OCI-LY7 (cell line): ENCODE measurements at regions not wholly inside any gene's neighbourhood (a gene's known extent, or its start where the extent isn't known, plus 50 kb on each side); places are given as distances from the start of the nearest gene placed in this dataset.

ENCODE experiments used
- BruUV-seq: library from RNA; stranded (reverse); fragments of 400-500 nt; replicated peaks from 2 replicates; lab custom pipeline; 2021; lab: Mats Ljungman, UMichigan
- CTCF ChIA-PET: fragments of 300-600 bp; sonication (Branson Sonifier 250); formaldehyde crosslinking; loops from one replicate; lab custom pipeline; 2022; ENCODE audit warnings: antibody characterized with exemption; ENCODE audit not compliant: unreplicated experiment; lab: Charles Lee
- POLR2A ChIA-PET: fragments of 300-600 bp; sonication (Branson Sonifier 250); formaldehyde crosslinking; loops from one replicate; lab custom pipeline; 2022; ENCODE audit warnings: antibody characterized with exemption; lab: Charles Lee
- DNase-seq: peaks from one replicate; pipeline ENCODE4 v3.0.0-alpha.2; 2015; ENCODE audit warnings: low spot score
- H2AFZ ChIP-seq: fragments of 200-600 bp; sonication (generic), shearing (Covaris generic); 2 replicates; pipeline ENCODE4 v1.6.1; 2014; ENCODE audit warnings: mild to moderate bottlenecking, antibody characterized with exemption, low read length, moderate library complexity
- H3K27ac ChIP-seq: fragments of 200-600 bp; sonication (generic); 2 replicates; pipeline ENCODE4 v1.5.1; 2014; ENCODE audit warnings: mixed run types, low read depth, mild to moderate bottlenecking, moderate library complexity, low read length, inconsistent platforms; ENCODE audit not compliant: poor library complexity, severe bottlenecking
- H3K36me3 ChIP-seq: fragments of 200-600 bp; sonication (generic); 2 replicates; pipeline ENCODE4 v1.6.1; 2014; ENCODE audit warnings: mild to moderate bottlenecking, antibody characterized with exemption, low read length, moderate library complexity, mixed read lengths; ENCODE audit not compliant: insufficient read depth
- H3K4me1 ChIP-seq: fragments of 200-600 bp; sonication (generic); 2 replicates; pipeline ENCODE4 v1.5.1; 2014; ENCODE audit warnings: mild to moderate bottlenecking, low read length; ENCODE audit not compliant: insufficient read depth, poor library complexity, severe bottlenecking
- H3K4me2 ChIP-seq: fragments of 200-600 bp; sonication (generic); 2 replicates; pipeline ENCODE4 v1.6.1; 2014; ENCODE audit warnings: mild to moderate bottlenecking, low read length
- H3K4me3 ChIP-seq: fragments of 200-600 bp; sonication (generic); 2 replicates; pipeline ENCODE4 v1.5.1; 2014; ENCODE audit warnings: mild to moderate bottlenecking, low read depth, low read length; ENCODE audit not compliant: poor library complexity, severe bottlenecking
- H3K79me2 ChIP-seq: fragments of 200-600 bp; sonication (generic); 2 replicates; pipeline ENCODE4 v1.6.1; 2016; ENCODE audit warnings: low read depth, mild to moderate bottlenecking, low read length, moderate library complexity, mixed read lengths; ENCODE audit not compliant: insufficient read depth
- H3K9me2 ChIP-seq: fragments of 200-600 bp; sonication (generic); 2 replicates; pipeline ENCODE4 v1.6.1; 2016; ENCODE audit warnings: mild to moderate bottlenecking, low read length, mixed read lengths; ENCODE audit not compliant: insufficient read depth
- H3K9me3 ChIP-seq: fragments of 200-600 bp; sonication (generic); 2 replicates; pipeline ENCODE4 v1.6.1; 2014; ENCODE audit warnings: mild to moderate bottlenecking, mixed run types, low read length, mixed read lengths
- H4K20me1 ChIP-seq: fragments of 200-600 bp; sonication (generic); 2 replicates; pipeline ENCODE4 v1.6.1; 2014; ENCODE audit warnings: mild to moderate bottlenecking, antibody characterized with exemption, low read length, moderate library complexity, mixed read lengths; ENCODE audit not compliant: insufficient read depth
- EZH2phosphoT487 ChIP-seq: fragments of 200-600 bp; sonication (generic); IDR thresholded peaks from 2 replicates; pipeline ENCODE4 v1.6.1; 2018; ENCODE audit warnings: low read depth, borderline replicate concordance, mild to moderate bottlenecking, mixed run types, antibody characterized with exemption, low read length, moderate library complexity, mixed read lengths
- intact Hi-C: fragments of 100-400 bp; cut with micrococcal nuclease; formaldehyde crosslinking; loops from one replicate; pipeline ENCODE4 v1.10.0; 2022; ENCODE audit not compliant: unreplicated experiment
- TF ChIP-seq, protein P1 (sequence below): fragments of 200-600 bp; sonication (generic); conservative IDR thresholded peaks from 2 replicates; pipeline ENCODE4 v1.5.1; 2014; ENCODE audit warnings: mild to moderate bottlenecking, antibody characterized with exemption, low read length, moderate library complexity, mixed read lengths

DNA sequence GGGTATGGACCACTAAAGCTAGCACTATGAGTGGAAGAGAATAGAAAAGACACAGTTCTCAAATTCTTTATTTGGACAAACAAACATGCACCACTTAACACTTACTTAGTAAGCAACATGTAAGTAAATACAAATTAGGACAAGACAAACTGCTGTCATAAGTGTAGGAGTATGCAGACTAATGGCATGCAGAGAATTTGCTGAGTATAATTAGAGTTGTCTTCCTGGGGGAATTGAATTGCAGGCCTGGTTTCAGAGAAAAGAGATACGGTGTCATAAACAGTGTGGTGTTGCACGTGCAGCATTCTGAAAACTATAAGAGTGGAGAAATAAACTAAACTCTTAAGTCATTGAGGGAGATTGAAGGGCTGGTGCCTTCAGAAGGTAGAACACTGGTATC lies 125.2 kb upstream of the EYA4 start:
- H4K20me1 ChIP-seq: no peaks in the 10 kb centered on the region
- no peak overlapping the region for H3K4me2 ChIP-seq
- no peak overlapping the region for H3K27ac ChIP-seq
- no peaks in the 10 kb centered on the region for H3K36me3 ChIP-seq
- intact Hi-C loops: no loop called here
- no peak overlapping the region for H2AFZ ChIP-seq
- BruUV-seq: no TSS peak
- no peak overlapping the region for H3K4me3 ChIP-seq
- ChIA-PET CTCF (no interaction called here), POLR2A (no interaction called here)
- TF ChIP-seq, protein P1, sequence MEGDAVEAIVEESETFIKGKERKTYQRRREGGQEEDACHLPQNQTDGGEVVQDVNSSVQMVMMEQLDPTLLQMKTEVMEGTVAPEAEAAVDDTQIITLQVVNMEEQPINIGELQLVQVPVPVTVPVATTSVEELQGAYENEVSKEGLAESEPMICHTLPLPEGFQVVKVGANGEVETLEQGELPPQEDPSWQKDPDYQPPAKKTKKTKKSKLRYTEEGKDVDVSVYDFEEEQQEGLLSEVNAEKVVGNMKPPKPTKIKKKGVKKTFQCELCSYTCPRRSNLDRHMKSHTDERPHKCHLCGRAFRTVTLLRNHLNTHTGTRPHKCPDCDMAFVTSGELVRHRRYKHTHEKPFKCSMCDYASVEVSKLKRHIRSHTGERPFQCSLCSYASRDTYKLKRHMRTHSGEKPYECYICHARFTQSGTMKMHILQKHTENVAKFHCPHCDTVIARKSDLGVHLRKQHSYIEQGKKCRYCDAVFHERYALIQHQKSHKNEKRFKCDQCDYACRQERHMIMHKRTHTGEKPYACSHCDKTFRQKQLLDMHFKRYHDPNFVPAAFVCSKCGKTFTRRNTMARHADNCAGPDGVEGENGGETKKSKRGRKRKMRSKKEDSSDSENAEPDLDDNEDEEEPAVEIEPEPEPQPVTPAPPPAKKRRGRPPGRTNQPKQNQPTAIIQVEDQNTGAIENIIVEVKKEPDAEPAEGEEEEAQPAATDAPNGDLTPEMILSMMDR: no peak
- no peak for TF ChIP-seq EZH2phosphoT487
- no peaks in the 10 kb centered on the region for H3K79me2 ChIP-seq
- H3K9me3 ChIP-seq: no peaks in the 10 kb centered on the region
- no peaks in the 10 kb centered on the region for H3K4me1 ChIP-seq
- no peaks in the 10 kb centered on the region for H3K9me2 ChIP-seq
- no peak for DNase-seq

DNA sequence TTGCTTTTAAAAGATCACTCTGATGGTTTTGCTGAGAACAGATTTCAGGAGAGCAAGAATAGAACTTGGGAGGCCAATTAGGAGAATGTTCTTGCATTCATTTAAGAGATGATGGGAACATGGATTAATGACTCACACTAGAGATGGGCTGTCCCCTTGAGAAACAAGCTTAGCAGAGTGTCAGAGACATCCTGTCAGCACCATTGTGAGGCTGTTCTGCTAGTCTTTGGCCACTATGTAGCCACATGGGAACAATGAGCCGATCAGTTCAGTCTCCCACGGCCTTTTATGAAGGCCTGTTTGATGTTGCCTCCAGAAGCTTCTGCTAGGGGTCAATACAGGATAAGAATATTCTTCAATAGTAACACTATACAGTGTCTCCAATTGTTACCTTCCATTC lies 113.0 kb upstream of the EYA4 start:
- H3K4me2 ChIP-seq: no peak overlapping the region
- no TSS peak for BruUV-seq
- no peak for DNase-seq
- intact Hi-C loops: no loop called here
- H2AFZ ChIP-seq: no peak overlapping the region
- H4K20me1 ChIP-seq: no peaks in the 10 kb centered on the region
- no peaks in the 10 kb centered on the region for H3K9me3 ChIP-seq
- no peaks in the 10 kb centered on the region for H3K9me2 ChIP-seq
- TF ChIP-seq EZH2phosphoT487: no peak
- TF ChIP-seq, protein P1: no peak
- H3K4me3 ChIP-seq: no peak overlapping the region
- H3K36me3 ChIP-seq: no peaks in the 10 kb centered on the region
- no peaks in the 10 kb centered on the region for H3K4me1 ChIP-seq
- ChIA-PET CTCF (no interaction called here), POLR2A (no interaction called here)
- no peaks in the 10 kb centered on the region for H3K79me2 ChIP-seq
- H3K27ac ChIP-seq: no peak overlapping the region

DNA sequence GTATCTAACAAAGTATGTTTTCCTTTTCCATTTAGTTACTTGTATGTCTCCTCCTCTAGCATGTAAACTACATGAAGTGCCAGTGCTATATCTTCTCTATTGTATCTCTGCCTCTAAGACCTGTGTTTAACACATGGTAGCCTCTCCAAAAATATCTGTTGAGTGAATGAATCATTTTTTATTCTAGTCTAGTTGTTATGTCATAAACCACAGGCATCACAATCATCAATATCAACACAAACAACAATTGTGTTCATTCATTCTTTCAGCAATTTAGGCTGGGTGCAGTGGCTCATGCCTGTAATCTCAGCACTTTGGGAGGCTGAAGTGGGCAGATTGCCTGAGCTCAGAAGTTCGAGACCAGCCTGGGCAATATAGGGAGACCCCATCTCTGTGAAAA lies 111.6 kb upstream of the EYA4 start:
- POLR2A ChIA-PET: interaction anchor here (0.9 kb wide), 1 partner anchor 25 kb away, joined by 3 read pairs; no protein-coding TSS in a partner anchor
- no TSS peak for BruUV-seq

More for the DNA sequence above, 111.6 kb upstream of the EYA4 start:
- Histone ChIP-seq H2AFZ (no peak overlapping the region), H3K4me2 (no peak overlapping the region), H3K79me2 (no peaks in the 10 kb centered on the region), H3K4me3 (no peak overlapping the region), H3K9me3 (no peaks in the 10 kb centered on the region), H3K27ac (no peak overlapping the region), H3K9me2 (no peaks in the 10 kb centered on the region), H3K4me1 (no peaks in the 10 kb centered on the region), H4K20me1 (no peaks in the 10 kb centered on the region), H3K36me3 (no peaks in the 10 kb centered on the region)
- no peak for TF ChIP-seq EZH2phosphoT487
- TF ChIP-seq, protein P1: no peak
- intact Hi-C loops: no loop called here
- CTCF ChIA-PET: no interaction called here
- no peak for DNase-seq
